ENCODE measurements at regions not wholly inside any gene's neighbourhood (a gene's known extent, or its start where the extent isn't known, plus 50 kb on each side); places are given as distances from the start of the nearest gene placed in this dataset.

GRCh38 chr17:28255616-28256015, 63.4 kb upstream of the TMEM97 start:
- Mint-ChIP-seq H3K27me3 (ENCODE audit: low read depth) (peaks cover 6% of the 10 kb centered on the region), H3K36me3 (ENCODE audit: insufficient read depth in 1 of 3, low read depth in 3 of 3) (no peaks in the 10 kb centered on the region), H3K27ac (no peak overlapping the region), H3K4me1 (peaks cover 3 to 5% of the 10 kb centered on the region in 2 experiments; a peak in 3 of 4 replicates), H3K4me3 (no peak overlapping the region), H3K9me3 (no peaks in the 10 kb centered on the region; a peak in 1 of 5 replicates)
- no peak overlapping the region for H4K91ac ChIP-seq (ENCODE audit: insufficient read length, low read depth, low read length)
- H3K79me2 ChIP-seq (ENCODE audit: insufficient read depth, low read length) = no peaks in the 10 kb centered on the region
- no peak for TF ChIP-seq CTCF (conservative IDR thresholded peaks at IDR 0.05)
- no peak overlapping the region for H3K9ac ChIP-seq (ENCODE audit: extremely low read depth, insufficient read length, low read length)
- H4K20me1 ChIP-seq (ENCODE audit: control insufficient read depth, insufficient read depth, insufficient read length) = no peaks in the 10 kb centered on the region
- H4K8ac ChIP-seq (replicated peaks; ENCODE audit: insufficient read length, low read depth, low read length) = no peak overlapping the region
- H3K27me3 ChIP-seq (ENCODE audit: insufficient read depth, low read length) = no peaks in the 10 kb centered on the region; the same call in 1 of the 2 replicates
- no peak overlapping the region for H3K27ac ChIP-seq (ENCODE audit: insufficient read length, low read depth, low read length)
- H2AK5ac ChIP-seq (ENCODE audit: insufficient read length, low read length) = no peak overlapping the region
- H2BK120ac ChIP-seq (ENCODE audit: low read depth, low read length, poor library complexity, severe bottlenecking) = no peak overlapping the region
- WGBS (ENCODE audit: extremely low coverage, insufficient read length, low lambda C conversion rate) = no CpG with 5 or more reads among the region's 4 CpGs
- H3K4ac ChIP-seq (ENCODE audit: low read depth, low read length) = no peak overlapping the region
- H3K23ac ChIP-seq (ENCODE audit: insufficient read length, low read depth, low read length) = no peak overlapping the region
- H2BK15ac ChIP-seq (ENCODE audit: low read depth, low read length) = no peak overlapping the region
- no peaks in the 10 kb centered on the region for H3K4me1 ChIP-seq (ENCODE audit: insufficient read depth, low read length)
- no peak overlapping the region for H3K4me2 ChIP-seq (ENCODE audit: insufficient read depth, insufficient read length, low read length)
- no peak overlapping the region for H3K14ac ChIP-seq (ENCODE audit: insufficient read depth, low read length)
- H2AFZ ChIP-seq (ENCODE audit: low read length) = no peak overlapping the region
- H3T11ph ChIP-seq (ENCODE audit: low read length) = no peak overlapping the region
- no peak overlapping the region for H2BK5ac ChIP-seq (ENCODE audit: insufficient read length, low read length)
- no peaks in the 10 kb centered on the region for H3K79me1 ChIP-seq (ENCODE audit: insufficient read depth, low read depth, low read length, poor library complexity, severe bottlenecking)
- H3K23me2 ChIP-seq (ENCODE audit: insufficient read length, low read depth, low read length, poor library complexity, severe bottlenecking) = peaks cover 3% of the 10 kb centered on the region
- H3K56ac ChIP-seq (ENCODE audit: insufficient read length, low read depth, low read length) = no peak overlapping the region
- H2BK20ac ChIP-seq (ENCODE audit: low read depth, low read length, poor library complexity, severe bottlenecking) = no peak overlapping the region
- DNase-seq = no peak
- H3K9me3 ChIP-seq (ENCODE audit: control insufficient read depth, low read depth, low read length) = no peaks in the 10 kb centered on the region
- no peak overlapping the region for H3K18ac ChIP-seq (ENCODE audit: insufficient read length, low read depth, low read length)
- no peak overlapping the region for H2BK12ac ChIP-seq (ENCODE audit: insufficient read length, low read depth, low read length)
- H4K5ac ChIP-seq (ENCODE audit: insufficient read length, low read depth, low read length) = no peak overlapping the region

All from H9 (cell line).